GM23248 (cell line): ENCODE measurements at regions not wholly inside any gene's neighbourhood (a gene's known extent, or its start where the extent isn't known, plus 50 kb on each side); places are given as distances from the start of the nearest gene placed in this dataset. TPM values are rescaled to one million over a fixed set of nuclear protein-coding genes. Genes with fewer than 3 reads are reported as not detected.

Experiments used
- DNase-seq: peaks from one replicate; pipeline ENCODE4 v3.0.0-alpha.2; 2015
- H2AFZ ChIP-seq: fragments of 200-600 bp; sonication (generic); 2 replicates; pipeline ENCODE4 v1.6.1; 2016; ENCODE audit warnings: antibody characterized with exemption
- H3F3A ChIP-seq: fragments of 200-600 bp; sonication (generic); 2 replicates; pipeline ENCODE4 v1.6.1; 2016; ENCODE audit warnings: mild to moderate bottlenecking, antibody characterized with exemption, mixed run types; ENCODE audit not compliant: insufficient read depth
- H3K27ac ChIP-seq: fragments of 200-600 bp; sonication (generic); 2 replicates; pipeline ENCODE4 v1.5.1; 2016; ENCODE audit warnings: mild to moderate bottlenecking
- H3K27me3 ChIP-seq: fragments of 200-600 bp; sonication (generic); replicated peaks from 2 replicates; pipeline ENCODE4 v1.6.1; 2016; ENCODE audit warnings: mild to moderate bottlenecking; ENCODE audit not compliant: insufficient read depth
- H3K36me3 ChIP-seq: fragments of 200-600 bp; sonication (generic); 2 replicates; pipeline ENCODE4 v1.6.1; 2016; ENCODE audit warnings: low read depth, mild to moderate bottlenecking
- H3K4me1 ChIP-seq: fragments of 200-600 bp; sonication (generic); 2 replicates; pipeline ENCODE4 v1.6.1; 2016; ENCODE audit warnings: mild to moderate bottlenecking; ENCODE audit not compliant: insufficient read depth
- H3K4me2 ChIP-seq: fragments of 200-600 bp; sonication (generic); one replicate; pipeline ENCODE4 v1.6.1; 2016; ENCODE audit warnings: mild to moderate bottlenecking; ENCODE audit not compliant: unreplicated experiment
- H3K4me3 ChIP-seq: fragments of 200-600 bp; sonication (generic); 2 replicates; pipeline ENCODE4 v1.5.1; 2016; ENCODE audit warnings: mild to moderate bottlenecking
- H3K79me2 ChIP-seq: fragments of 200-600 bp; sonication (generic); 2 replicates; pipeline ENCODE4 v1.6.1; 2016; ENCODE audit warnings: mild to moderate bottlenecking; ENCODE audit not compliant: insufficient read depth
- H3K9ac ChIP-seq: fragments of 200-600 bp; sonication (generic); 2 replicates; pipeline ENCODE4 v1.6.1; 2016; ENCODE audit warnings: mild to moderate bottlenecking
- H3K9me2 ChIP-seq: fragments of 200-600 bp; sonication (generic); 2 replicates; pipeline ENCODE4 v1.6.1; 2016; ENCODE audit warnings: mixed run types, mild to moderate bottlenecking, moderate library complexity; ENCODE audit not compliant: insufficient read depth
- H3K9me3 ChIP-seq: fragments of 200-600 bp; sonication (generic); one replicate; pipeline ENCODE4 v1.6.1; 2017; ENCODE audit warnings: low read depth
- H4K20me1 ChIP-seq: fragments of 200-600 bp; sonication (generic); 2 replicates; pipeline ENCODE4 v1.6.0; 2016; ENCODE audit not compliant: insufficient read depth
- EZH2 ChIP-seq: fragments of 200-600 bp; sonication (generic); IDR thresholded peaks from 2 replicates; pipeline ENCODE4 v1.6.1; 2018; ENCODE audit warnings: antibody characterized with exemption, mild to moderate bottlenecking; ENCODE audit not compliant: insufficient read depth, poor library complexity, severe bottlenecking
- EZH2phosphoT487 ChIP-seq: fragments of 200-600 bp; sonication (generic); IDR thresholded peaks from 2 replicates; pipeline ENCODE4 v1.6.1; 2018; ENCODE audit warnings: antibody characterized with exemption, moderate library complexity, mild to moderate bottlenecking, low read depth; ENCODE audit not compliant: insufficient read depth
- WGBS, 2 experiments: methylation state at CpG; one replicate each; pipeline ENCODE4 v1.1.6; 2015 to 2017; ENCODE audit warnings: low lambda C conversion rate in 2 of 2, low coverage in 1 of 2; ENCODE audit errors: missing lambda C conversion rate in 2 of 2; 5-methylcytosine and 5-hydroxymethylcytosine counted together
- in situ Hi-C: fragments of 300-500 bp; cut with MboI; formaldehyde crosslinking; loops from 2 replicates; pipeline ENCODE4 v1.15.0; 2020
- small RNA-seq: library from RNA; depleted of rRNA; stranded (forward); fragments of <200 nt; gene quantifications from one replicate; pipeline ENCODE3, GENCODE V24; 2014; ENCODE audit warnings: low read depth, low replicate concordance

DNA sequence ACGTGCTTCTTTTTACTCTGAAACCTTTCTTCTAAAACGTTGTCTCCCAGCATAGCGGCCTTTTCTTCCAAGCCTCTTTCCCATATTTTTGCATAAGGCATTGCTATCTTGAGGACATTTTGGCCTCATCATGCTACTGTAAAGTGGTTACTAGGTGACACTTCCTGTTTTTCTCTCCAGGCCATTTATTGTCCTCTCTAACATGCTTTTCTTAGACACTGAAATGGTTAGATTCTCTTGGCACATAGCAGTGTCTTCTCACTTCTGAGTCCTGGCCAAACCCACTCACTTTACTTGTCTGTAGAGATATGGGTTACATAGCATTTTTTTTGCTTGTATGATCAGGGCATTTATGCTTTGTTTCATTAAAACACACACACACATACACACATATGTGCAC lies 50.1 kb upstream of the KCNH7 start:
- Histone ChIP-seq H3F3A (no peaks in the 10 kb centered on the region), H3K27ac (no peak overlapping the region), H3K9me3 (no peaks in the 10 kb centered on the region), H3K9me2 (no peaks in the 10 kb centered on the region), H3K4me3 (no peak overlapping the region), H3K36me3 (no peaks in the 10 kb centered on the region), H4K20me1 (no peaks in the 10 kb centered on the region), H3K9ac (no peak overlapping the region), H3K27me3 (no peaks in the 10 kb centered on the region), H3K79me2 (no peaks in the 10 kb centered on the region), H3K4me2 (no peak overlapping the region), H2AFZ (no peak overlapping the region), H3K4me1 (no peaks in the 10 kb centered on the region)
- in situ Hi-C loops, result loop anchor here (10.0 kb wide), 1 partner anchor 246 kb away; no protein-coding TSS in a partner anchor
- TF ChIP-seq EZH2phosphoT487 (no peak), EZH2 (no peak)
- 20 to 24% methylated on average over 3 of the region's 3 CpGs for WGBS, 2 experiments
- DNase-seq, result peak; percentile 18

Small RNAs in the stretch of these regions (small RNA-seq; reads per million reads assigned to genes)
- not detected for gene RNU6-627P
